Suprapubic skin (tissue), 4 donors: ENCODE measurements at regions not wholly inside any gene's neighbourhood (a gene's known extent, or its start where the extent isn't known, plus 50 kb on each side); places are given as distances from the start of the nearest gene placed in this dataset.

Experiments used
- EP300 ChIP-seq: sonication (generic); formaldehyde crosslinking; IDR thresholded peaks from one replicate; pipeline ENCODE4 v1.6.1; 2017; ENCODE audit warnings: antibody characterized with exemption
- POLR2A ChIP-seq, 2 donors: fragments of 450-650 bp; IDR thresholded peaks; one replicate each; pipeline ENCODE4 v1.6.1; 2017; ENCODE audit warnings: antibody characterized with exemption in 2 of 2, mild to moderate bottlenecking in 2 of 2, moderate library complexity in 2 of 2
- POLR2AphosphoS5 ChIP-seq, 3 donors: sonication (generic); formaldehyde crosslinking; IDR thresholded peaks; one replicate each; pipeline ENCODE4 v1.6.1; 2017; ENCODE audit warnings: antibody characterized with exemption in 3 of 3
- TF ChIP-seq, protein P1 (sequence below), 2 donors: fragments of 200-600 bp in 1 of 2; fragments of 450-650 bp in 1 of 2; sonication (generic) in 1 of 2; IDR thresholded peaks; one replicate each; pipeline ENCODE4 v1.5.1; 2016 to 2019; ENCODE audit warnings: antibody characterized with exemption in 2 of 2, mild to moderate bottlenecking in 1 of 2, moderate library complexity in 1 of 2

DNA sequence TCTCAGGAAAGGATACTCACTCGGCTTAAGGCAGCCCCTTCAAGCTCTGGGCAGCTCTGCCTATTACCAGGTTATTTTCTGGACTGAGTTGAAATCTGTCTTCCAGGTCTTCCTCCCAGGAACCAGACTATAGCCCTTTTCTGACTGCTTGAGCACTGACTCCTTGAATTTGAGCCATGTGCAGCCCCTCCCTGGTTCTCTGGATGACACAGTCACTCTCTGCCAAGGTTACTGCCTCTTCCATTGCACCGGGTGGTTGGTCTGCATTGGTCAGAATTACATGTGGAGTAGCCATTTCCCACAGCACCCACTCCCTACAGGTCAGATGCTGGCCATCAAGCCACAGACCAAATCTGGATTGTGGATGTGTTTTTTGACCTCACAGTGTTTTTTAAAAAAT lies 81.9 kb downstream of the KLF4 start:
- no peak for TF ChIP-seq POLR2AphosphoS5 (IDR thresholded peaks at IDR 0.05)
- TF ChIP-seq POLR2A (IDR thresholded peaks at IDR 0.05) = no peak
- TF ChIP-seq, protein P1, sequence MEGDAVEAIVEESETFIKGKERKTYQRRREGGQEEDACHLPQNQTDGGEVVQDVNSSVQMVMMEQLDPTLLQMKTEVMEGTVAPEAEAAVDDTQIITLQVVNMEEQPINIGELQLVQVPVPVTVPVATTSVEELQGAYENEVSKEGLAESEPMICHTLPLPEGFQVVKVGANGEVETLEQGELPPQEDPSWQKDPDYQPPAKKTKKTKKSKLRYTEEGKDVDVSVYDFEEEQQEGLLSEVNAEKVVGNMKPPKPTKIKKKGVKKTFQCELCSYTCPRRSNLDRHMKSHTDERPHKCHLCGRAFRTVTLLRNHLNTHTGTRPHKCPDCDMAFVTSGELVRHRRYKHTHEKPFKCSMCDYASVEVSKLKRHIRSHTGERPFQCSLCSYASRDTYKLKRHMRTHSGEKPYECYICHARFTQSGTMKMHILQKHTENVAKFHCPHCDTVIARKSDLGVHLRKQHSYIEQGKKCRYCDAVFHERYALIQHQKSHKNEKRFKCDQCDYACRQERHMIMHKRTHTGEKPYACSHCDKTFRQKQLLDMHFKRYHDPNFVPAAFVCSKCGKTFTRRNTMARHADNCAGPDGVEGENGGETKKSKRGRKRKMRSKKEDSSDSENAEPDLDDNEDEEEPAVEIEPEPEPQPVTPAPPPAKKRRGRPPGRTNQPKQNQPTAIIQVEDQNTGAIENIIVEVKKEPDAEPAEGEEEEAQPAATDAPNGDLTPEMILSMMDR (IDR thresholded peaks at IDR 0.05) = no peak
- TF ChIP-seq EP300 = no peak
